ENCODE measurements at regions not wholly inside any gene's neighbourhood (a gene's known extent, or its start where the extent isn't known, plus 50 kb on each side); places are given as distances from the start of the nearest gene placed in this dataset.

GRCh38 chr11:123313262-123313661 lies 116.8 kb upstream of the GRAMD1B start:
- Histone ChIP-seq H3K9ac (ENCODE audit: low read length) (no peak overlapping the region), H3K9me3 (ENCODE audit: low read length) (no peaks in the 10 kb centered on the region), H3K79me2 (replicated peaks; ENCODE audit: insufficient read depth, low read length) (no peaks in the 10 kb centered on the region), H2AFZ (ENCODE audit: low read depth, low read length) (no peak overlapping the region), H3K27me3 (ENCODE audit: insufficient read depth, low read depth, low read length) (no peaks in the 10 kb centered on the region), H3K9me2 (ENCODE audit: insufficient read depth, low read length) (no peaks in the 10 kb centered on the region), H3F3A (ENCODE audit: insufficient read depth, low read length, poor library complexity, severe bottlenecking) (no peaks in the 10 kb centered on the region), H3K36me3 (ENCODE audit: insufficient read depth, low read length) (no peaks in the 10 kb centered on the region), H3K4me3 (ENCODE audit: low read length) (no peak overlapping the region), H3K4me2 (ENCODE audit: low read length) (no peak overlapping the region), H4K20me1 (ENCODE audit: insufficient read depth) (no peaks in the 10 kb centered on the region), H3K27ac (ENCODE audit: low read length) (no peak overlapping the region)
- no peak for TF ChIP-seq POLR2AphosphoS5 (IDR thresholded peaks at IDR 0.05)
- no peak for TF ChIP-seq EP300 (conservative IDR thresholded peaks at IDR 0.05; ENCODE audit: poor library complexity, severe bottlenecking)
- no peak for TF ChIP-seq MXI1 (conservative IDR thresholded peaks at IDR 0.05; ENCODE audit: poor library complexity, severe bottlenecking)
- TF ChIP-seq, protein P1, sequence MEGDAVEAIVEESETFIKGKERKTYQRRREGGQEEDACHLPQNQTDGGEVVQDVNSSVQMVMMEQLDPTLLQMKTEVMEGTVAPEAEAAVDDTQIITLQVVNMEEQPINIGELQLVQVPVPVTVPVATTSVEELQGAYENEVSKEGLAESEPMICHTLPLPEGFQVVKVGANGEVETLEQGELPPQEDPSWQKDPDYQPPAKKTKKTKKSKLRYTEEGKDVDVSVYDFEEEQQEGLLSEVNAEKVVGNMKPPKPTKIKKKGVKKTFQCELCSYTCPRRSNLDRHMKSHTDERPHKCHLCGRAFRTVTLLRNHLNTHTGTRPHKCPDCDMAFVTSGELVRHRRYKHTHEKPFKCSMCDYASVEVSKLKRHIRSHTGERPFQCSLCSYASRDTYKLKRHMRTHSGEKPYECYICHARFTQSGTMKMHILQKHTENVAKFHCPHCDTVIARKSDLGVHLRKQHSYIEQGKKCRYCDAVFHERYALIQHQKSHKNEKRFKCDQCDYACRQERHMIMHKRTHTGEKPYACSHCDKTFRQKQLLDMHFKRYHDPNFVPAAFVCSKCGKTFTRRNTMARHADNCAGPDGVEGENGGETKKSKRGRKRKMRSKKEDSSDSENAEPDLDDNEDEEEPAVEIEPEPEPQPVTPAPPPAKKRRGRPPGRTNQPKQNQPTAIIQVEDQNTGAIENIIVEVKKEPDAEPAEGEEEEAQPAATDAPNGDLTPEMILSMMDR (IDR thresholded peaks at IDR 0.05; ENCODE audit: poor library complexity, severe bottlenecking), result no peak
- no peak for TF ChIP-seq EZH2 (IDR thresholded peaks at IDR 0.05; ENCODE audit: borderline replicate concordance, insufficient read depth, low read length, poor library complexity, severe bottlenecking)
- TF ChIP-seq RAD21 (conservative IDR thresholded peaks at IDR 0.05), result no peak

- H3K27ac ChIP-seq (ENCODE audit: low read length), result no peak overlapping the region
- no peak overlapping the region for H3K9ac ChIP-seq (ENCODE audit: low read length)
- no peak overlapping the region for H3K4me2 ChIP-seq (ENCODE audit: low read length)
These were observed 113.0 kb upstream of the CLMP start for GRCh38 chr11:123308077-123308476.

More at GRCh38 chr11:123308077-123308476, 113.0 kb upstream of the CLMP start:
- Histone ChIP-seq H3K9me3 (ENCODE audit: low read length) (no peaks in the 10 kb centered on the region), H3K36me3 (ENCODE audit: insufficient read depth, low read length) (no peaks in the 10 kb centered on the region), H3K79me2 (replicated peaks; ENCODE audit: insufficient read depth, low read length) (no peaks in the 10 kb centered on the region), H3K27me3 (ENCODE audit: insufficient read depth, low read depth, low read length) (peaks cover 2% of the 10 kb centered on the region), H3K4me3 (ENCODE audit: low read length) (no peak overlapping the region), H3K9me2 (ENCODE audit: insufficient read depth, low read length) (no peaks in the 10 kb centered on the region), H3F3A (ENCODE audit: insufficient read depth, low read length, poor library complexity, severe bottlenecking) (no peaks in the 10 kb centered on the region), H2AFZ (ENCODE audit: low read depth, low read length) (no peak overlapping the region), H4K20me1 (ENCODE audit: insufficient read depth) (no peaks in the 10 kb centered on the region)
- TF ChIP-seq, protein P2, sequence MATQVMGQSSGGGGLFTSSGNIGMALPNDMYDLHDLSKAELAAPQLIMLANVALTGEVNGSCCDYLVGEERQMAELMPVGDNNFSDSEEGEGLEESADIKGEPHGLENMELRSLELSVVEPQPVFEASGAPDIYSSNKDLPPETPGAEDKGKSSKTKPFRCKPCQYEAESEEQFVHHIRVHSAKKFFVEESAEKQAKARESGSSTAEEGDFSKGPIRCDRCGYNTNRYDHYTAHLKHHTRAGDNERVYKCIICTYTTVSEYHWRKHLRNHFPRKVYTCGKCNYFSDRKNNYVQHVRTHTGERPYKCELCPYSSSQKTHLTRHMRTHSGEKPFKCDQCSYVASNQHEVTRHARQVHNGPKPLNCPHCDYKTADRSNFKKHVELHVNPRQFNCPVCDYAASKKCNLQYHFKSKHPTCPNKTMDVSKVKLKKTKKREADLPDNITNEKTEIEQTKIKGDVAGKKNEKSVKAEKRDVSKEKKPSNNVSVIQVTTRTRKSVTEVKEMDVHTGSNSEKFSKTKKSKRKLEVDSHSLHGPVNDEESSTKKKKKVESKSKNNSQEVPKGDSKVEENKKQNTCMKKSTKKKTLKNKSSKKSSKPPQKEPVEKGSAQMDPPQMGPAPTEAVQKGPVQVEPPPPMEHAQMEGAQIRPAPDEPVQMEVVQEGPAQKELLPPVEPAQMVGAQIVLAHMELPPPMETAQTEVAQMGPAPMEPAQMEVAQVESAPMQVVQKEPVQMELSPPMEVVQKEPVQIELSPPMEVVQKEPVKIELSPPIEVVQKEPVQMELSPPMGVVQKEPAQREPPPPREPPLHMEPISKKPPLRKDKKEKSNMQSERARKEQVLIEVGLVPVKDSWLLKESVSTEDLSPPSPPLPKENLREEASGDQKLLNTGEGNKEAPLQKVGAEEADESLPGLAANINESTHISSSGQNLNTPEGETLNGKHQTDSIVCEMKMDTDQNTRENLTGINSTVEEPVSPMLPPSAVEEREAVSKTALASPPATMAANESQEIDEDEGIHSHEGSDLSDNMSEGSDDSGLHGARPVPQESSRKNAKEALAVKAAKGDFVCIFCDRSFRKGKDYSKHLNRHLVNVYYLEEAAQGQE (IDR thresholded peaks at IDR 0.05; ENCODE audit: borderline replicate concordance), result no peak
- TF ChIP-seq MXI1 (conservative IDR thresholded peaks at IDR 0.05; ENCODE audit: poor library complexity, severe bottlenecking) (no peak), POLR2AphosphoS5 (IDR thresholded peaks at IDR 0.05) (no peak), RAD21 (conservative IDR thresholded peaks at IDR 0.05) (no peak), EP300 (conservative IDR thresholded peaks at IDR 0.05; ENCODE audit: poor library complexity, severe bottlenecking) (no peak)
